AML-193 (cell line): ENCODE measurements at regions not wholly inside any gene's neighbourhood (a gene's known extent, or its start where the extent isn't known, plus 50 kb on each side); places are given as distances from the start of the nearest gene placed in this dataset.

ENCODE experiments used
- DNase-seq, 2 experiments: peaks; one replicate each; lab custom pipeline; 2025; lab: John Stamatoyannopoulos, UW

DNA sequence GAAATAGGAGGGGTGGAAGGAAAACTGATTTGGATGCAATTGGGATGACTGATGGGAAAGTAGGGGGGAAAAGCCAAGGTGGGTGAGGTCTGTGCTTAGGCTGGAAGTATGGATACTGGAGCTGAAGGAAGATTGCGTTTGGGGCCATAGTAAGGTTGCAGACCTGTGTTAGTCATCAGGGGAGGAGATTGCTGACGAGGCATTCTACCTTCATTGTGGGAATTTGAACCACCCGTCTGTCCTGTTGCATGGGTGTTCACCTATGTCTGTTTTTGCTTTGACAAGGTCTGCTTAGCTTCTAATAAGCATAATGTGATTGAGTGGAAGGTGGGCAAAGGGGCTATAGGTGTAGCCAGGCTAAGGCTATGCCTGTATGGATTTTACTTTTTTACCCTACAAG, 323.8 kb downstream of the BLID start:
- DNase-seq: no peak

GRCh38 chr11:121790430-121790829, 325.6 kb downstream of the BLID start:
- DNase-seq: no peak

GRCh38 chr11:121780971-121781370, 328.2 kb upstream of the SORL1-AS1 start:
- no peak for DNase-seq

- DNase-seq: no peak
Measured at GRCh38 chr11:121777056-121777455, 324.3 kb upstream of the SORL1-AS1 start.

DNA sequence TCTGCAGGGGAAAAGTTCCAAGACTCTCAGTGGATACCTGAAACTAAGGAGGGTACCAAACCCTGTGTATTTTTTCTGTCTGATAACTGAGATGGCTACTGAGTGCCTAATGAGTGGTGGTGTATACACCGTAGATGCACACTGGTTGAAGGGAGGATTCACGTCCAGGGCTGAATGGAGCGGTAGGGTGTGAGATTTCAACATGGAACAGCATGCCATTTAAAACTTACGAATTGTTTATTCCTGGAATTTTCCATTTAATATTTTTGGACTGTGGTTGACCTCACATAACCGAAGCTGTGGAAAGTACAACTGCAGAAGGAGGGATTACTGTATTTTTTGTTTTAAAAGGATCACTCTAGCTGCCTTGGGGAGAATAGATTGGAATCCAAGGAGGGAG, 322.5 kb upstream of the SORL1-AS1 start:
- no peak for DNase-seq

- no peak for DNase-seq
Measured at GRCh38 chr11:121773076-121773475, 320.3 kb upstream of the SORL1-AS1 start.

DNA sequence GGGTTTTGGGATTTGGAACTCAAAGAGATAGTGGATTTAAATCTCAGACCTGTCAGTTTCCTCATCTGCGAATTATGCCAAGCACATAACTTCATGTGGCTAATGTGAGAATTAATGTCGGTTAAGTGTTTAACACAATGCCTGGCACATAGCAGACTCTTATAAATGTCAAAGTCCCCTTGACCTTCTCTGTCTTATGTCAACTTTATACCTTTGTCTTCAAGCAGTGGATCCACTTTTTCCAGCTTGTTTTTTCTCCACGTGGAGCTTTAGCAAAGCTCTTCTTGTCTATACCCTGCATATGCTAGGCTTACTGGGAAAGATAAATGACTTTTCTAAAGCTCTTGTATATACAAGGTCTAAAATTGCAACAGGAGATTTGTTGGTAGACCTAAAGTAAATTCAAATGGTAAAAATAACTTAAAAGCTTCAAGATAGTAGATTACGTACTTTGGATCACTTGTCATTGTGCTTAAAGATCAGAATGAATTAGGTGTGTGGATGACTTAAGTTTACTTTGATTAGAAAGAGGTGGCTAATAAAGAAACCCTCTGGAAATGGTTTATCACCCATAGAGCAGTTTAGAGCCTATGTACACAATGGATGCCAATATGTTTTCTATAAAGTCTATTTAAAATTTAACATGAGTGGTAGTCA, 318.3 kb upstream of the SORL1-AS1 start:
- no peak for DNase-seq

- DNase-seq: no peak
Measured at GRCh38 chr11:121769191-121769590, 316.4 kb upstream of the SORL1-AS1 start.

DNA sequence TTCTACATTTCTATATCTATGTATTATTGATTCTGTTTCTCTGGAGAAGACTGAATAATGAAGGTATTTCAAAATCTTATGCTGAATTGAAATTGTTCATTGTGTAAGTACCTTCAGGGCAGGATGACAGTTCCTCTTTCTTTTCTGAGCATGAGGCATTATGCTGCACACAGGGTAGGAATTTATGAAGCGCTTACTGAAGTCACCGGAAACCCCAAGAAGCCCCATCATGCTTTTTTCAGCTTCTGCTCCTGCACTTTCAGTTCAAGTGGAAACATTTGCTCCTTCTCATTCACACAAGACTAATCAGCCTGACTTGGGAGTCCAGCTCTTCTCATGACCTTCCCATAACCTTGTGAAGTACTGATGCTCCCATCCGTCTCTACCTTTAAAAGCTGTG, 314.7 kb upstream of the SORL1-AS1 start:
- DNase-seq: peak; percentile 5 to 7

- no peak for DNase-seq
Measured at GRCh38 chr11:121766991-121767390, 314.2 kb upstream of the SORL1-AS1 start.

DNA sequence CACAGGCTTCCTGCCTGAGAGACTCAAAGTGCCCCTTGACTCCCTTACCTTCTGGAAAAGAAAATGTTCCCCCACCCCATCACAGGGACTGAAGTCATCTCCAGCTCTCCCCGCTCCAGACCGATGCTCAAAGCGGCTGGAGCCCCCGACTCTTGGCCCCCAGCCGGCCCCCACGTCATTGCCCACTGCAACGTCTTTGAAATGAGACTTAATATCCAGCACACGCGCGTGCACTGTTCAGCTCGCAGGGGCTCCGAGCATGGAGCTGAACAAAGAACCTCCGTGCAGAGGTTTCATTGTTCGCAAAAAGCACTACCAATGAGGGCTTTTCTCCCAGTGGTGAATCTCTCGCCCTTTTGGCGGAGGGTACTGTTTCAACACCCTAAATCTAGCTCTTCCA, 313.4 kb upstream of the SORL1-AS1 start:
- DNase-seq: no peak

- no peak for DNase-seq
Measured at GRCh38 chr11:121763526-121763925, 310.8 kb upstream of the SORL1-AS1 start.

- DNase-seq: no peak
Measured at GRCh38 chr11:121762820-121763219, 310.1 kb upstream of the SORL1-AS1 start.

DNA sequence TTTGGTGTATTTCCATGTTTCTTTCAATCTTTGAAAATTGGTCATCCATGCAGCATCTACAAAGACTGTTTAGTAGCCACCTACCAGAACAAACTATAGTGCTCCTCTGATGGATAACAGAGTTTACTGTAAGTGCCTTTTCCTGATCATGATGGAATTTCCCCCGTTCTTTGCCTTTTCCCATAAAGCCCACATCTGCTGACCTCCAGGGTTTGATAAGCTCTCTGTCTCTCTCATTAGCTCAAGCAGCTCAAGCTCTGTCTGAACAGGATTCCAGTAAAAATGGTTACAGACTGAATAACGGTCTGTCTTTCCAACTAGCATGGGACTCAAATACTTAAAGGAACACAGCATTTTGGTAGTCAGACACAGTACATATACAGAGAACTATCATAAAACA, 308.4 kb upstream of the SORL1-AS1 start:
- DNase-seq: no peak

GRCh38 chr11:121757480-121758125, 304.8 kb upstream of the SORL1-AS1 start:
- no peak for DNase-seq

- no peak for DNase-seq
Measured at GRCh38 chr11:121755906-121756305, 303.1 kb upstream of the SORL1-AS1 start.

DNA sequence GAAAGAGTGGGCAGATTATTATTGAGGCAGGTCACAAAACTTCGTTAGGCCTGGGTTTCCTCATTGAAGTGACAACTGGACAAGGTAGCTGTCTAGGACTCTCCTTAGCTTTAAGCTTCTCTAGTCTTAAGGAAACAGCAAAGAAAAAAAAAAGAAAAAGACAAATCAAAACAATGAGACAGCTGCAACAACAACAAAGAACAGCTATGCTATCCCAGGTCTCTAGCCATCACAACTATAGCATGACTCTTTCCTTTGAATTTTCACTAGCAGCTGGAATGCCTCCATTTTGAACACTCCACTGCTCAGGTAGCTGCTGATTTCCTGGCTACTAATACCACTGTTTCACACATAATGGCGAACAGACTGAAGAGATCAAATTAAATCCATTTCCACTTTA, 302.4 kb upstream of the SORL1-AS1 start:
- DNase-seq: no peak

- DNase-seq: no peak
Measured at GRCh38 chr11:121754598-121754997, 301.8 kb upstream of the SORL1-AS1 start.

- no peak for DNase-seq
Measured at GRCh38 chr11:121749691-121750090, 296.9 kb upstream of the SORL1-AS1 start.

DNA sequence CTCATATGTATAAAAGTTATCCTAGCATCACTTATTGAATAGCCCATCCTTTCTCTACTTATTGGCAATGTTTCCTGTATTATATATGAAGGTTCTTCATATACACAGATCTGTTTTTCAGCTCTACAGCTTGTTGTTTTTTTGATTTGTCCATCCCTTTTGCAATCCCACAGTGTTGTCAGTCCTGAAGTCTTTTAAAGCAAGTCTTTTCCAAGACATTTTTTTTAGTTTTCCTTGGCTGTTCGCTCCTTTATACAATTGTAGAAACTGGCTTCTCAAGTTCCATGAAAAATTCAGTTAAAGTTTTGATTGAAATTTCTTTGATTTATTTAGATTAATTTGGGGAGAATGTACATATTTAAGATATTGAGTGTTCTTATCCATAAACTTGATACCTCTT, 295.3 kb upstream of the SORL1-AS1 start:
- no peak for DNase-seq

DNA sequence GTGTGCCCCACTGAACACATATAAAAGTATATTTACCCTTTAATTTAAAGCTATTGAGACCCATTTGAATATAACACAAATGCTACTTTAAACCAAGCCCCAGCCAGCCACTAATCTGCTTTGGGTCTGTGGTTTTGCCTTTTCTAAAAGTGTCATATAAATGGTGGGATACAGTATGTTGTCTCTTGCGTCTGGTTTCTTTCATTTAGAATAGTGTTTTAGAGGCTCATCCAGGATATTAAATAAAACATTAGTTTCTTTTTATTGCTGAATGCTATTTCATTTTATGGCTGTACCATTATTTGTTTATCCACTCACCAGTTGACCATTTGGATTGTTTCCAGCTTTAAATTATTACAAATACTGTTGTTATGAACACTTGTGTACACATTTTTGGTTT, 290.5 kb upstream of the SORL1-AS1 start:
- DNase-seq: no peak

- no peak for DNase-seq
Measured at GRCh38 chr11:121741761-121742361, 289.1 kb upstream of the SORL1-AS1 start.

GRCh38 chr11:121741351-121741760, 288.6 kb upstream of the SORL1-AS1 start:
- no peak for DNase-seq

- DNase-seq: no peak
Measured at GRCh38 chr11:121740902-121741301, 288.1 kb upstream of the SORL1-AS1 start.
